Left lobe of liver (tissue), 2 donors: ENCODE measurements at regions not wholly inside any gene's neighbourhood (a gene's known extent, or its start where the extent isn't known, plus 50 kb on each side); places are given as distances from the start of the nearest gene placed in this dataset.

Experiments used
- ATAC-seq: fragments of 200-7000 bp; cut with Tn5 transposase; one replicate; pipeline ENCODE4 v1.9.1; 2020; ENCODE audit warnings: mild to moderate bottlenecking, moderate library complexity
- DNase-seq: peaks from one replicate; pipeline ENCODE4 v3.0.0-alpha.2; 2020; ENCODE audit warnings: low spot score
- donor health status: DM: no; HTN: no; CAD: no; lungs with moderate emphysema.
- donor health status: DM: no; HTN: yes; CAD: no.

DNA sequence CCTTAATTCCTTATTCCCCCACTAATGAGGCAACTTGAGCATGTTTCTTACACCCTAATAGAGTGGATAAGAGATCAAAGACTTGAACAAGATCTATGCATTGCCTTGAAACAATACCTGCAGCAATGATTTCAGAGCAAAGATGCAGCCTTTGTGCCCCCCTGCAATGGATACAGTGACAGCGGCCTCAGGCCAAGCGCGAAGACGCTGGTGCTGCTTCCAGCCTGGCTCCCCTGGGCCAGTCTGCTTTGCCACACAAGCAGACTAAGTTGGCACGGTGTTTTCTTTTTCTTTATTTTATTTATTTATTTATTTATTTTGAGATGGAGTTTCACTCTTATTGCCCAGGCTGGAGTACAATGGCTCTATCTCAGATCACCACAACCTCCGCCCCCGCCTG lies 179.8 kb upstream of the S1PR3 start:
- ATAC-seq (no peak), DNase-seq (no peak)

DNA sequence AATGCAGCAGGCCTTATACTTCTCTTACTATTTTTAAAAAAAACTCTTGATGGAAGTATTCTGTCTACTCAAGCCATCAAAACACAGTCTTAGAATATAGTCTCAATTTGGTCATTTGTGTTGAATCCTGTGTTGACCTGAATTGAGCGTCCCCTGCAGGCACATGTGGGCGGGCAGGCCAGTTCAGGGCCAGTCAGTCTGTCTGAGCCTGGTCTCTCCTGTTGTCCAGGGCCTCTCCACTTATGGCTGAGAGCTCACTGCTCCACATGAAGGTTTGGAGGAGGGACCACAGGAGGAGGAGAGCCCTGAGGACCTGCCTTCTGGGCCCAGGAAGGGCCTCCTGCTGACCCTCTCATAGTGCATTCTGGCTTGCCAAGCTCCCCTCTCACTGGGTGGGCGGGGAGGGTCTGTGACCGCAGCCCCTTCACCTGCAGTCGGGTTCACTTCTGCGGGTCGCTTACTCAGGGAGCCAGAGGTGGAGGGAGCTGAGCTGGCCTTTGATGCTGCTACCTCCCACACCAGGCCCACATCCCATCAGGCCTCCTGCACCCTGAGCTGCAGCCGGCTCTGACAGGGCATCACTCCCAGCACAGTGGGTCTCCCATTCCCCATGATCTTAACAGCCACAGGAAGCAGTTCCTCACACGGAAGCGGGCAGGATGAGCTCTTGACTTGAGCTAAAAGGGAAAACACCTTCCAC lies 178.2 kb upstream of the S1PR3 start:
- DNase-seq = no peak
- no peak for ATAC-seq

DNA sequence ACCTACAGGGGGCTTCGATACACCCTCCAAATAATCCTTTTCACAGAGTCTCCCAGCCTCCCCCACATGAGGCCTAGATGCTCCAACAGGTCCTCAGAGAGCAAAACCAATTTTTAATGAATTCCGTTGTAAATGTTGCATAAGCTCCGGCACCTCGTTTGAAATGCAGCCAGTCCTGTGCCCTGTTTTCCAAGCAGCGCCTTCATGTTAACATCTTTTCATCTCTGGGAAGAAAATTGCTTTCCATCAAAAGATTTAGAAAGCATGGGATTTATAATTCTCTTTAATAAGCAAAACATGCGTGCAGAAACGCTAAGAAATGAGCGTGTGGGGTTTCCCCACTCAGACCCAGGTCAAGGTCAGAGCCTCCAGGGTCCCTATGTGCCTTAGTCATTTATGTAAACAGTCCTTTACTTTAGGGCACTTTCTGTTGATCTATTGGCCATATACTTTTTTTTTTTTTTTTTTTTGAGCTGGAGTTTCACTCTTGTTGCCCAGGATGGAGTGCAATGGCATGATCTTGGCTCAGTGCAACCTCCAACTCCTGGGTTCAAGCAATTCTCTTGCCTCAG lies 177.5 kb upstream of the S1PR3 start:
- DNase-seq (no peak), ATAC-seq (no peak)

DNA sequence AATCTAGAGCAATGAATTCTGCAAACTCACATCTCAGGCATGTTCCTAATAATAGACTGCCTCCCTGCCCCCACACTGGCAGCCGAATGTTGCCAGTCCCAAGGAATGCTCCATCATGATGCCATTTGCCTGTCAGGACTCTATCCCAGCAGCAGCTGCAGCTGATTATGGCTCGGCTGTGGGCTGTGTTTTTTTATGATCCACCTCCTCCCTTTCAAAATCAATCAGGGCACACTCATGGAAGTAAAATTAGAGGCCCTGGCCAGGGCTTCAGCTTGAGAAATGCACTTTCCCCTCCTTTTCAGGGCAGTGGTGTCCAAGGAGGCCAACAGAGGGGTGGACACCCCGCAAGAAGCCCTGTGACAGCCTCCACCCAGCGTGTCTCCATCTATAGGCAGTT lies 176.7 kb upstream of the S1PR3 start:
- DNase-seq = no peak
- no peak for ATAC-seq

DNA sequence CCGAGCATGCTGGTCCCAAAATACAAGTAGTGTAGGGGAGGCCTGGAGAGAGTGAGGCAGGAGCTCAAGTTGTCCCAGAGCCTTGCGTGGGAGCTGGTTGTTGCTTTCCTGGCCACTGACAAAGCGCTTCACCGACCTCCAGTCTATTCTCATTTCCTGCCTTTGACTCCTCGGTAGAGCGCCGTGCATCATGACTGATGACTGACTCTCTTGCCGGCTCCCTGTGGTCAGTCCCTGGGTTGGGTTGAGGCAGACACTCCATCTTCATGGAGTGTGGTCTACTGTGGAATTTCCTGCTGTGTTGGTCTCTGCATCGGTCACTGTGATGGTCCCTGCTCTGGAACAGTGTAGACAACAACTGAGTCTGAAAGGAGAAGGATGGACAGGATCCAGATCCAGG lies 175.1 kb upstream of the S1PR3 start:
- no peak for DNase-seq
- ATAC-seq = no peak

DNA sequence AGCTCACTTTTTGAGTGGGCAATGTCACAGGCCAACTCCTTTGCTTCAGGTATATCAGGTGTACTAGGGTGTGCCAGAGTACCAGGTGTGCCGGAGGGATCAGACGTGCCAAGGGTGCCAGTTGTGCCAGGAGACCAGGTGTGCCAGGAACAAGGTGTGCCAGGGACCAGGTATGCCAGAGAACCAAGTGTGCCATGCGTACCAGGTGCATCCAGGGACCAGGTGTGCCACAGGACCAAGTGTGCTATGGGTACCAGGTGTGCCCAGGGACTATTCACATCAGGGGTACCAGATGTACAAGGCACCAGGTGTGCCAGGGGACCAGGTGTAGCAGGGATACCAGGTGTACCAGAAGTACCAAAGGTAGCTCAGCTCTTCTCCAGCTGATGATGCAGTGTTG lies 174.7 kb upstream of the S1PR3 start:
- ATAC-seq = no peak
- no peak for DNase-seq

DNA sequence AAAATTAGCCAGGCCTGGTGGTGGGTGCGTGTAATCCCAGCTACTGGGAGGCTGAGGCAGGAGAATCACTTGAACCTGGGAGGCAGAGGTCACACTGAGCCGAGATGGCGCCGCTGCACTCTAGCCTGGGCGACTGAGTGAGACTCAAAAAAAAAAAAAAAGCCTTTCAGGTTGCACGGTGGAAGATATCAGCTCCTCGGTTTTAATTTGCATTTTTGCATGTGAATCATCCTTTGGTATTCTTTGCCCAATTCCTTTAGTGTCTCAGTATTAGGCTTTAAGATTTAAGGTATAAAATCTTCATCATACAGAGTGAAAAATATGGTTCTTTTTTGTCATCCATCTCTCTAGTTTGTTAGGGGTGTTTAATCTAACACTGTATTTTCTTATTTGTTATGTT lies 173.6 kb upstream of the S1PR3 start:
- ATAC-seq = no peak

DNA sequence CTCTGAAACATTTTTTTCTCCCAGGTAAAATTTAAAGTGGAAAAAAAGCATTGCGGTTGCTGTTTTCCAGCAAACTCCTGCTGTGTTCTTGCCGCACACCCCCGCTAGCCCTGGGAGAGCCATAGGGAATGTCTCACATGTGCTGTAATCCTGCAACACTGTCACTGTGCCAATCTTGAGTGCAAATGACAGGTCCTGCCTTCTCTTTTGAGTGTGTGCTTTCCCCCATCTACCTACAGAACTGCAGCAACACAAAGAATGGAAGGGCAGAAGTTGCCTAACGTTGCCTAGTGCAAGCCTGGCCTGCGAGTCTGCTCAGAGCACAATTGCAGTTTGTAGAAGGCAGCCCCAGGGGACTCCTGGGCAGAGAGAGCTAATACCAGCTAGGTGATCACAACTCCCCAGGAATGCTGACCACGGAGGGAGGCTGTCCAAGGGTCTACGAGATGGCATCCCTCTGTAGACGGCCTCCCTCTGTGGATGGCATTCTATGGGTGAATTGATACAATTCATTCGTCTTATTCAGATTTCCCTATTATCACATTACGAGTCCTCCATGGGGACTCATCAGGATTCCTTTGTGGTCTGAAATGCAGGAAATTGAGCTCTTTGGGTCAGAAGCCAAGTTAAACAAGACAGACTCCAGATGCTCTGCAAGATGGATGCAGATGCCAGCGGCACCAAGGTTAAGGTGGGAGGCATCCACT lies 172.6 kb upstream of the S1PR3 start:
- ATAC-seq (no peak), DNase-seq (no peak)

More for the DNA sequence above, 173.6 kb upstream of the S1PR3 start:
- DNase-seq = no peak

DNA sequence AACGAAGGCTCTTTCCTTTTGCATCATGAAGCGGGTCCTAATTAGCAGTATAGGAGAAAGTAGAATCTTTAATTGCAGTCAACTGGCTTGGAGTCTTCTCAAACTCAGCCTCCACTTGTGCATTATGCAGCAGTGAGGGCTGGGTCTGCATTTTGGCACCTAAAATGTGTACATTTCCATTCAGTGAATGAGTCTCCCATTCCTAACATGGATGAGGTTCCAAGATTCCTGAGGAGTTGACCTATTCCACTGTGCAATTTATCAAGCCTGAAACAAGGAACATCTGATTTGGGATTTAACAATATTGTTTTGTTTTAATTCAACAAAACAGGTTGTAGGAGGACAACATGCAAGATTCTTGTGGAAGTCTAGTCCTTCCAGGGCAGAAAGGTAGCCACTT lies 171.8 kb upstream of the S1PR3 start:
- ATAC-seq (no peak), DNase-seq (no peak)

DNA sequence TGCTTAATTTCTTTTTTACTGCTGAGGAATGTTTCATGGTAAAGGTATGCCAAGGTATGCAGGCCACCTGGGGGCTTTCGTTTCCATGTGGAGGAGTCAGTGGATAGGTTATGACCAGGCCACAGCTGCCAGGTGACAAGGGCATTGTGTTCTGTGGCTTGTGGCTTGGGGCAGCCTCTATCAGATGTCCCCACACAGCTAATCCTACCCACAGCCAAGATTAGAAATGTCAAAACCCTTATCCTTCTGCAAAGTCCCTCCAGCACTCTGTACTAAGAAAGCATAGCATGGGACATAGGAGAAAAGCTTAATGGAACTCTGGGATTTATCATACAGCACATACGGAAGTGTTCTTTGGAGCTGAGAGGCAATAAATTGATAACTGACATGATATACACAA lies 171.2 kb upstream of the S1PR3 start:
- no peak for ATAC-seq
- no peak for DNase-seq

DNA sequence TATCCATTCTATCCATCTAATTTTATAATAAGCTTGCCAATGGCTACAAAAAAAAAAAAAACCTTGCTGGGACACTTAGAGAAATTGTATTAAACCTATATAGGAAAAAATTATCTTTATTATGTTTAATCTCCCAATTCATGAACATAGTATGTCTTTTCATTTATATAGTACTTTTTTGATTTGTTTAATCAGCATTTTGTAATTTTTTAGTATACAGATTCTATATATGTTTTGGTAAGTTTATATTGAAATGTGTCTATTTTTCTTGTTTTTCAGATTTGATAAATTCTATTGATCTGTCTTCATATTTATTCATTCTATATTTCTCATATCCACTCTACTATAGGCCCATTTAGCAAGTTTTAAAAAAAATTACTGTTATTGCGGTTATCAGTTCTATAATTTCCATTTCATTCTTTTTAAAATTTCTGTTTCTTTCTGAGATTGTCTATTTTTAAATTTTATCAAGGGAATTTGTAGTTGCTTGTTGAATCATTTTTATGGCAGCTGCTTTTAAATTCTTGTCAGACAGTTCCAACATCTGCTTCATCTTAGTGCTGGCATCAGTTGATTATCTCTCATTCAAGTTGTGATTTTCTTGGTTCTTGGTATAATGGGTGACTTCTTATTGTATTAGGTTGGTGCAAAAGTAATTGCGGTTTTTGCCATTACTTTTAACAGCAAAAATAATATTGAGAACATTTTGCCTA lies 170.1 kb upstream of the S1PR3 start:
- ATAC-seq (no peak), DNase-seq (no peak)

DNA sequence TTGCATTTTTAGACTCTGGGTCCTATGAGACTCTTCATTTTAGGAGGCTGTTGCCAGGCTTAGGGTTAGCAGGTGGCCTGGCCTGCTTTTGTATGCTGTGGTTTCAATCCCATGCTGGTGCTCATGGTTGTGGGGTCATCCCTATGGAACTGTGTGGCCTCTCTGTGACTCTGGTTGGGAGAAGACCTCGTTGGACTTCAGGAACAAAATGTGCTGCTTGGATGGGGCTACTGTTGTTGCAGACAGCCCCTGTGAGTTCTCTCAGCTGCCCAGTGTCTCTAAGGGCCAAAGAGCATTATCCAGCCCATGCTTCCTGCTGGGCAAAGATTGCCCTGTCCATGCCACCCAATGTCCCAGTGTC lies 169.5 kb upstream of the S1PR3 start:
- ATAC-seq (no peak), DNase-seq (no peak)

DNA sequence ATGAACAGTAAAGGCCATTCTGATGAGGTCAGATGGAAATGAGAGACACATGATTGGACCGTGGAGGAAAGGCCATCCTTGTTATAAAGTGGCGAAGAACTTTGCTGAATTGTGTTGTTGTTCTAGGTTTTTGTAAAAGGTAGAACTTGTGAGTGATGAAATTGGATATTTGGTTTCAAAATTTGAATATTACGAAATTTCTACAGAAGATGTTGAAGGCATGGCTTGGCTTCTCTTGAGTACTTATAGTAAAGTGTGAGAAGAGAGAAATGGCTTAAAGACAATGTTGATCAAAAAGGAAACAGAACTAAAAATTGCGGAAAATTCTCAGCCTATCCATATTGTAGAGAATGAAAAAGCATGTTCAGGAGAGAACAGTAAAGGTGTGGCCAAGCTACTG lies 166.6 kb upstream of the S1PR3 start:
- no peak for ATAC-seq

DNA sequence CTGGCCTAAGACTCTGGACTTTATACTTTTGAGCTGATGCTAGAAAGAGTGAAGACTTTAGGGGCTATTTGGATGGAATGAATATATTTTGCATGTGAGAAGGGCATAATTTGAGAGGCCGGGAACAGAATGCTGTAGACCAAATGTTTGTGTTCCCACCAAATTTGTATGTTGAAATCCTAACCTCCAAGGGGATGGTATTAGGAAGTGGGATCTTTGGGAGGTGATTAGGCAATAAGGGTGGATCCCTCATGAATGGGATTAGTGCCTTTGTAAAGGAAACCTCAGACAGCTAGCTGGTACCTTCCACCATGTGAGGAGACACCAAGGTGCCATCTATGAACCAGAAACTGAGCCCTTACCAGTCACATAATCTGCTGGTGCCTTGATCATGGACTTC lies 165.1 kb upstream of the S1PR3 start:
- ATAC-seq = no peak

More for the DNA sequence above, 166.6 kb upstream of the S1PR3 start:
- DNase-seq = no peak

DNA sequence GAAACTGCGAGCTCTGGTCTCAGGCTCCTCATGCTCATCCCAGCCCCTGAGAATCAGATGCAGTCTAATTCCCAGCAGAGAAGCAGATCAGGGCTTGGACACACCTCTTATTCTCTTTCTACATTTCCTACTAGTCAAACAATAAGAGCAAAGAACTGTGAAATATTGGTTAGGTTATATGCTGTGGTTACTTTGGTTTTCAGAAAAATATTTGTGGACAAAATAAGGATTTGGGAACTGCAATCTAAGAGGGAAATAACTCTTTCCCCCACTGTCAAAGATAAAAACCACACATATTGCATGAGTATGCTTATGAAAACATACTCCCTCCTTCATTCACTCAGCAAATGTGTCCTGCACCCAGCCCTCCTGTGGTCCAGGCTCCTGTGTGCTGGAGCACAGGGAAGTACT lies 164.5 kb upstream of the S1PR3 start:
- ATAC-seq (no peak), DNase-seq (no peak)

More for the DNA sequence above, 165.1 kb upstream of the S1PR3 start:
- no peak for DNase-seq

DNA sequence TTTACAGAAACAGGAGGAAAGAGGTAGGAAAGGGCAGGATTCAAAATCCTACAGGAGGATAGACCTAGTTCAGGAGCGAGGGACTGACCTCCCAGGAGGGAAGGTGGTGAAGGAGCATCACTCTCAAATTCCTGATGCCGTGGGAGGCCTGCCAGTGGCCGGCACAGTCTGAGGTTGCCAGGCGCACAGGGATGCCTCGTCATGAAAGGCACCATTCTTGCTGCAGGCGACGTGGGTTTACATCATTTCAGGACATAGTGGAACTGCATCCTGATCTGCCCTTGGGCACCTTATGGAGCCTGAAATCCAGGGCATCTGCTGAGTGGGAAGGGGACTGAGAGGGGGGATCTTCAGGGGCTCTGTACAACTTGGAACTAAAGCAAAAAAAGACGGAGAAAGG lies 163.2 kb upstream of the S1PR3 start:
- DNase-seq = no peak
- no peak for ATAC-seq

DNA sequence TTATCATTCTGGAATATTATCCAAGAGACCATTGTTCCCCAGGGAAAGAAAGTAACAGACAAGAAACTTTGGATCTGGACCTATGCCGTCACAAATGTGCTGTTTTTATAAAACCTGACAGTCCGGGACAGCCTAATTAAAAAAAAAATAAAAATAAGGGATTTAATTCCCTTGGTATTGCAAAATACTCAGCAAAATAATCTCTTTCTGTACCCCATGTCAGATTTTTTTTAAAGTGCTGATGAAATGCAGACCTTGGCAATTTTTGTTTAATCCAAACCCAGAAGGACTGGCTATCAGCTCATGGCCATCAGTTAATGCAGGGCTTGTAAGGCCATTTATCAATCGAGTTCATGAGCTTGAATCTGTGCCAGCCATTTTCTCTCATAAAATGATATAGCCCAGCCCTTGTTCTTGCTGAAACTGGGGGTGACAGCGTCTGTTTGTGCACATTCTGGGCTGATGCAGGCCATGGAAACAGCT lies 162.7 kb upstream of the S1PR3 start:
- no peak for DNase-seq
- no peak for ATAC-seq

DNA sequence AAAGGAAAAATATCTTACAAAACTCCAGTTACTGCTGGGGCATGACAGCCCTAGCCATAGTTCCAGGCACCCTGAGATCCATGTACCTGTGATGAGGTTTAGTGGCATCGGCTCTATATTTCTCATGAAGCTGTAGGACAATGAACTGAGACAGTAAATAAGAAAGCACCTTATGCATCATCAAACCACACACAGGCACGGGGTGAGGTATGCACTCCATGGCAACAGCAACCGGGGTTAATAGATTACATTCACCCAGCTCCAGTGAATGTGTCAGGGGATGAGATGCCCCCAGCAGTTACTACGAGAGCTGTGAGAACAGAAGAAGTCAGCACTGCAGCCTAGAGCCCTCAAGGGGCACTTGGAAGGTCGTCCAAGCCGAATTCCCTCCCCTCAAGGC lies 162.0 kb upstream of the S1PR3 start:
- ATAC-seq (no peak), DNase-seq (no peak)

DNA sequence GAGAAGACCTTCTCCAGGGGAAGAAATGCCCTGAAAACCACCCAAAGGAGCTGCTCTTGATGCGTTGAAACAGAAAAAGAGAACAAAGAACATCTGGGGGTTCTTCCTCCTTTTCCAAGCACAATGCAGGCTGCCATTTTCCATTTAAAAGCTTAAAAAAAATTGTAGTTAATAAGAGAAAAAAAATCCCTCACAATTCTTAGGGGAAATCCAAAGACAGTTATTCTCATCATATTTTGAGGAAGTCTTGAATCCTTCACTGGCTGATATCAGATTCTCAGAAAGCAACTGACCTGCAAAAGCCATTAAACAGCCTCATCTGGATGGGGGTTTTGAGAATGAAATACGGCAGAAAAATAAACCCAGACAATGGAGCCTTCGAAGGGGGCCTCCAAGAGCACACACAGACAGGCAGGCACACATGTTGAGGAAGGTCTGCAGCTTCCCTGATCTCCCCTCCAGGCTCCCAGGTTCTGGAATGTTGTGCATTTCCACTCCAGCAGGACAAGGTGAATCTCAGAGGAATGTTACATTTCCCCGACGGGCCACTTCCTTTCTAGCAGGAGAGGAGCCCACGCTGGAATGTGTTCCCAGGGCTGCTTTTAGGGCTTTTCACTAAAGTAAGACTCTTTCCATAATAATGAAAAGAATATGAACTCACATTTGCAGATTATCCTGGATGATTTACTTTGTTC lies 159.4 kb upstream of the S1PR3 start:
- DNase-seq (no peak), ATAC-seq (no peak)

DNA sequence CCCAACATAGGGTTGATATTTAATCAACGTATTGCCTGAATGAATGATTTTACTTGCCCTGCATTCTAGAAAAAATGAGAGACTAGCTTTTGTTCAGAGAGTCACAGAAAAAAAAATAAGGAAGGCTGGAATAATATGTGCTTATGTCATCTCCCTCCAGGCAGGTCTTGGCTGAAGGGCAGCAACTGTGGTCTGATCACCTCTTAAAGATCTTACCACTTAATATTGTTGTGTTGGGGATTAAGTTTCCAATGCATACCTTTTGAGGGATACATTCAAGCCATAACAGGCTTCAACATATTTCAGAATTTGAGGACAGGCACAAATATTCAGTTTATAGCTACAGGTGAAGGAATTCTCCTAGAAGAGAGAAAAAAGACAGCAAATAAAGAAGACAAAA lies 157.3 kb upstream of the S1PR3 start:
- DNase-seq (no peak), ATAC-seq (no peak)

DNA sequence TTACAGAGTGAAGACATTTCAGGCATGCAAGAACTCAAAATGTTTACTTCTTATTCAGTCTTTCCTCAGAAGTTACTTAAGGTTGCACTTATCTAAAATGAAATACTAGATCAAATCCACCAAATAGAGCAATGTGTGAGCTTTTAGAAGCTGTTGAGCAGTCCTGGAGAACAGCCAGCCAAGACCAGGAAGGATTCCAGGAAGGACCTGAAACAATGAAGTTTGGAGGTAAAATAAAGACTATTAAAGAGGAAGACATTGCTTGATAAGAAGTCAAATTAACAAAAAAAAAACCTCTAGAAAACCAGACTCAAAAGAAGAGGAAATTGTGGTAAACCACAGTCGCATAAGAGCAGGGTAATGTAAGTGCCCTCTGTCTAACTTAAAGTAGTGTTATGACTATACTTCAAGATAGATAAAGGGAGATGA lies 156.2 kb upstream of the S1PR3 start:
- DNase-seq (no peak), ATAC-seq (no peak)
